ENCODE measurements at regions not wholly inside any gene's neighbourhood (a gene's known extent, or its start where the extent isn't known, plus 50 kb on each side); places are given as distances from the start of the nearest gene placed in this dataset.

- Histone ChIP-seq H3K4me1 (ENCODE audit: low read length) (no peaks in the 10 kb centered on the region), H3K9me2 (replicated peaks; ENCODE audit: insufficient read depth, low read length) (no peaks in the 10 kb centered on the region), H3K36me3 (replicated peaks; ENCODE audit: insufficient read depth, low read length) (no peaks in the 10 kb centered on the region), H3K4me2 (ENCODE audit: low read depth, low read length) (no peak overlapping the region), H3F3A (ENCODE audit: insufficient read depth, low read length) (no peaks in the 10 kb centered on the region), H3K27me3 (replicated peaks; ENCODE audit: insufficient read depth, low read length) (no peaks in the 10 kb centered on the region), H3K4me3 (ENCODE audit: low read length) (no peak overlapping the region), H4K20me1 (ENCODE audit: insufficient read depth, low read length) (no peaks in the 10 kb centered on the region), H3K79me2 (ENCODE audit: low read length) (no peaks in the 10 kb centered on the region), H3K9me3 (replicated peaks; ENCODE audit: insufficient read depth, low read length) (no peaks in the 10 kb centered on the region), H3K9ac (ENCODE audit: low read length) (no peak overlapping the region), H2AFZ (ENCODE audit: low read length) (no peak overlapping the region), H3K27ac (ENCODE audit: low read length) (no peak overlapping the region)
- no peak for DNase-seq
- TF ChIP-seq EZH2 (optimal IDR thresholded peaks at IDR 0.05; ENCODE audit: low read depth, low read length) (no peak), CTCF (IDR thresholded peaks at IDR 0.05; ENCODE audit: low read length) (no peak), EZH2phosphoT487 (IDR thresholded peaks at IDR 0.05; ENCODE audit: low read length) (no peak)
Measured at GRCh38 chr3:28140664-28141063, 100.8 kb upstream of the CMC1 start.

GRCh38 chr3:28149960-28150359, 91.5 kb upstream of the CMC1 start:
- no peak overlapping the region for H3K4me2 ChIP-seq (ENCODE audit: low read depth, low read length)
- H3K9me3 ChIP-seq (replicated peaks; ENCODE audit: insufficient read depth, low read length) = no peaks in the 10 kb centered on the region
- no peak overlapping the region for H3K4me3 ChIP-seq (ENCODE audit: low read length)
- H3K79me2 ChIP-seq (ENCODE audit: low read length) = no peaks in the 10 kb centered on the region
- no peak overlapping the region for H3K27ac ChIP-seq (ENCODE audit: low read length)
- no peaks in the 10 kb centered on the region for H3K4me1 ChIP-seq (ENCODE audit: low read length)
- no peaks in the 10 kb centered on the region for H3K36me3 ChIP-seq (replicated peaks; ENCODE audit: insufficient read depth, low read length)
- H3K9ac ChIP-seq (ENCODE audit: low read length) = no peak overlapping the region
- no peak overlapping the region for H2AFZ ChIP-seq (ENCODE audit: low read length)
- TF ChIP-seq EZH2 (optimal IDR thresholded peaks at IDR 0.05; ENCODE audit: low read depth, low read length) = no peak
- TF ChIP-seq CTCF (IDR thresholded peaks at IDR 0.05; ENCODE audit: low read length) = no peak
- no peak for TF ChIP-seq EZH2phosphoT487 (IDR thresholded peaks at IDR 0.05; ENCODE audit: low read length)
- DNase-seq = no peak
- H3K27me3 ChIP-seq (replicated peaks; ENCODE audit: insufficient read depth, low read length) = no peaks in the 10 kb centered on the region
- 0 out of 2 replicates have a peak, but pooled peaks cover 3% of the 10 kb centered on the region for H3F3A ChIP-seq (ENCODE audit: insufficient read depth, low read length)
- no peaks in the 10 kb centered on the region for H4K20me1 ChIP-seq (ENCODE audit: insufficient read depth, low read length)
- no peaks in the 10 kb centered on the region for H3K9me2 ChIP-seq (replicated peaks; ENCODE audit: insufficient read depth, low read length)

GRCh38 chr3:28150465-28151206, 90.8 kb upstream of the CMC1 start:
- Histone ChIP-seq H3K9ac (ENCODE audit: low read length) (no peak overlapping the region), H3K36me3 (replicated peaks; ENCODE audit: insufficient read depth, low read length) (no peaks in the 10 kb centered on the region), H3K4me1 (ENCODE audit: low read length) (no peaks in the 10 kb centered on the region), H4K20me1 (ENCODE audit: insufficient read depth, low read length) (no peaks in the 10 kb centered on the region), H2AFZ (ENCODE audit: low read length) (no peak overlapping the region), H3K9me3 (replicated peaks; ENCODE audit: insufficient read depth, low read length) (no peaks in the 10 kb centered on the region), H3K27me3 (replicated peaks; ENCODE audit: insufficient read depth, low read length) (no peaks in the 10 kb centered on the region), H3F3A (ENCODE audit: insufficient read depth, low read length) (0 out of 2 replicates have a peak, but pooled peaks cover 3% of the 10 kb centered on the region), H3K79me2 (ENCODE audit: low read length) (no peaks in the 10 kb centered on the region), H3K4me2 (ENCODE audit: low read depth, low read length) (no peak overlapping the region), H3K27ac (ENCODE audit: low read length) (no peak overlapping the region), H3K4me3 (ENCODE audit: low read length) (no peak overlapping the region), H3K9me2 (replicated peaks; ENCODE audit: insufficient read depth, low read length) (no peaks in the 10 kb centered on the region)
- TF ChIP-seq CTCF (IDR thresholded peaks at IDR 0.05; ENCODE audit: low read length) (no peak), EZH2phosphoT487 (IDR thresholded peaks at IDR 0.05; ENCODE audit: low read length) (no peak), EZH2 (optimal IDR thresholded peaks at IDR 0.05; ENCODE audit: low read depth, low read length) (no peak)
- no peak for DNase-seq
